OCI-LY3 (cell line): ENCODE measurements at regions not wholly inside any gene's neighbourhood (a gene's known extent, or its start where the extent isn't known, plus 50 kb on each side); places are given as distances from the start of the nearest gene placed in this dataset.

Experiments
- H2AFZ ChIP-seq: fragments of 200-600, 300-600 bp; shearing (Covaris generic); 2 replicates; pipeline ENCODE4 v1.6.0; 2014; ENCODE audit warnings: antibody characterized with exemption, low read depth, low read length
- H3K27ac ChIP-seq: fragments of 200-600, 300-600 bp; sonication (generic); 2 replicates; pipeline ENCODE4 v1.5.1; 2014; ENCODE audit warnings: mild to moderate bottlenecking, low read length, moderate library complexity, mixed read lengths
- H3K27me3 ChIP-seq: fragments of 200-600, 300-600 bp; sonication (generic); 2 replicates; pipeline ENCODE4 v1.6.1; 2014; ENCODE audit warnings: low read depth, low read length, mixed read lengths
- H3K36me3 ChIP-seq: fragments of 200-600, 300-600 bp; sonication (generic); replicated peaks from 2 replicates; pipeline ENCODE3; 2014; ENCODE audit warnings: low read depth, low read length, mixed read lengths
- H3K4me1 ChIP-seq: fragments of 300-600, 200-600 bp; sonication (generic); 2 replicates; pipeline ENCODE4 v1.6.1; 2014; ENCODE audit warnings: low read length, mixed read lengths
- H3K4me2 ChIP-seq: fragments of 200-600, 300-600 bp; sonication (generic); 2 replicates; pipeline ENCODE4 v1.6.1; 2014; ENCODE audit warnings: low read length, mixed read lengths
- H3K4me3 ChIP-seq: fragments of 300-600, 200-600 bp; sonication (generic); 2 replicates; pipeline ENCODE4 v1.5.1; 2014; ENCODE audit warnings: antibody characterized with exemption, mild to moderate bottlenecking, low read length, moderate library complexity
- H3K79me2 ChIP-seq: fragments of 300-600, 200-600 bp; shearing (Covaris generic); 2 replicates; pipeline ENCODE4 v1.6.1; 2014; ENCODE audit warnings: mild to moderate bottlenecking, low read length, mixed read lengths
- H3K9ac ChIP-seq: fragments of 300-600, 200-600 bp; shearing (Covaris generic); 2 replicates; pipeline ENCODE4 v1.6.0; 2014; ENCODE audit warnings: mild to moderate bottlenecking, low read length, moderate library complexity
- H3K9me3 ChIP-seq: fragments of 200-600, 300-600 bp; shearing (Covaris generic); 2 replicates; pipeline ENCODE4 v1.6.1; 2014; ENCODE audit warnings: low read length, mixed read lengths; ENCODE audit not compliant: insufficient read depth
- H4K20me1 ChIP-seq: fragments of 200-600, 300-600 bp; sonication (generic); 2 replicates; pipeline ENCODE4 v1.6.1; 2016; ENCODE audit warnings: low read length, mixed read lengths; ENCODE audit not compliant: insufficient read depth
- CTCF ChIP-seq: fragments of 200-600, 300-600 bp; sonication (generic); IDR thresholded peaks from 2 replicates; pipeline ENCODE4 v1.5.1; 2014; ENCODE audit warnings: antibody characterized with exemption, low read length, low read depth
- EZH2phosphoT487 ChIP-seq: fragments of 200-600 bp; shearing (Covaris generic); IDR thresholded peaks from 2 replicates; pipeline ENCODE4 v1.6.1; 2018; ENCODE audit warnings: antibody characterized with exemption, mixed run types, low read depth

- H3K36me3 ChIP-seq, result no peaks in the 10 kb centered on the region
- no peaks in the 10 kb centered on the region for H3K79me2 ChIP-seq
- no peak overlapping the region for H3K4me3 ChIP-seq
- no peaks in the 10 kb centered on the region for H3K4me1 ChIP-seq
- no peaks in the 10 kb centered on the region for H4K20me1 ChIP-seq
- H3K27me3 ChIP-seq, result peaks cover 12% of the 10 kb centered on the region; the same call in 1 of the 2 replicates
- H2AFZ ChIP-seq, result no peak overlapping the region
- no peaks in the 10 kb centered on the region for H3K9me3 ChIP-seq
- no peak for TF ChIP-seq CTCF
- no peak overlapping the region for H3K9ac ChIP-seq
- H3K27ac ChIP-seq, result no peak overlapping the region
- H3K4me2 ChIP-seq, result no peak overlapping the region
These were observed 276.3 kb upstream of the PARD3B start for GRCh38 chr2:204268971-204269370.

- no peak for TF ChIP-seq EZH2phosphoT487
- TF ChIP-seq CTCF, result no peak
- H3K4me3 ChIP-seq, result no peak overlapping the region
- H3K79me2 ChIP-seq, result no peaks in the 10 kb centered on the region
- no peak overlapping the region for H3K9ac ChIP-seq
- H4K20me1 ChIP-seq, result no peaks in the 10 kb centered on the region
- no peaks in the 10 kb centered on the region for H3K4me1 ChIP-seq
- H3K27ac ChIP-seq, result no peak overlapping the region
- no peak overlapping the region for H3K4me2 ChIP-seq
- H2AFZ ChIP-seq, result no peak overlapping the region
- no peaks in the 10 kb centered on the region for H3K36me3 ChIP-seq
- no peaks in the 10 kb centered on the region for H3K9me3 ChIP-seq
- peaks cover 7% of the 10 kb centered on the region; the same call in 1 of the 2 replicates for H3K27me3 ChIP-seq
These were observed 273.2 kb upstream of the PARD3B start for GRCh38 chr2:204272089-204272488.

DNA sequence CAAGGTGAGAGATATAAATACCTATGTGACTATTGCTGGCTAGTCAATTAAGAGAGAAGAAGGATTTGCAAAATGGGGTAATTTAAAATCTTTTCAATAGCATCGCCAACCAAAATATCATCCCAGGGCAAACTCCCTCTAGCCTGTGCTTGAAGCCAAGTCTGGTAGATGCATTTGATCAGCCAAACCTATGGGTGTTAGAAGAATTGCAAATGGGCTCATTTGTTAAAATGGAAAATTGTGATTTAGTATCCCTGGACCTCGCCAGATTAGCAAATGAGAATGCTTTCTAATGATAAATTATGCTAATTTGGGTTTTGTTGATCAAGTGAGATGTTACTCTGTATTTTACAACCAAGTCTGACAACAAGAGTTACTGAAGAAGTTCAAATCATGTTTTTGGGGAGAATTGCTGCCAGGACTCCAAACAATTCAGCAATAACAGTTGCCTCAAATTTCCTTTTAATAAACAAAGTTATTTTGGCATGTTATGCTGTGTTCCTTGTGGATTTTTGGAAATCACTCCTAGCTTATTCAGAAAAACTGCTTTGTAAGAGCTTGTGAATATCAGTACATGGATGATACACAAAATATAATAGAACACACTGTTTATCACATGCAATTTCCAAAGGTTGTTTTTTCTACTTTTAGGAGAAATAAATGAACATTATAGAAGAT is 272.5 kb upstream of the PARD3B start:
- Histone ChIP-seq H3K27ac (no peak overlapping the region), H3K36me3 (no peaks in the 10 kb centered on the region), H3K4me1 (no peaks in the 10 kb centered on the region), H4K20me1 (no peaks in the 10 kb centered on the region), H3K9me3 (no peaks in the 10 kb centered on the region), H2AFZ (no peak overlapping the region), H3K27me3 (peaks cover 7% of the 10 kb centered on the region; the same call in 1 of the 2 replicates), H3K9ac (no peak overlapping the region), H3K79me2 (no peaks in the 10 kb centered on the region), H3K4me2 (no peak overlapping the region), H3K4me3 (no peak overlapping the region)
- TF ChIP-seq CTCF (no peak), EZH2phosphoT487 (no peak)

DNA sequence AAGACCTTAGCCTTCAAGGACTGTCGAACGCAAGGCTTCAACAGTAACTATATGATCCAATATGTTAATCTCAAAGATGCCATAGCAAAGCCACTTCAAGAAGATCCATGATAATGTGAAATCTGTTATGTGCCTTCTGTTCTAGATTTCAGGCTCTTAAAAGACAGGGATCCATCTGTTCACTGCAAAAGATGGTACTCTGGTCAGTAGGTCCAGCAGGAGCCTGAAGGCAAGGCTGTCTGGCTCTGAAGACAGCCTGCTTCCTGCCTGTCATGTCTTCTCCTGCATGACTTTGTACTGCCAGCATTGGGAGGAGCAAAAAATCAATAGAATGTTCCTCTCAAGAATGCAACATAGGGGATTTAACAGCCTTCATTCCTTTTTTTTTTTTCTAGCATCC is 270.8 kb upstream of the PARD3B start:
- peaks cover 10% of the 10 kb centered on the region for H3K27me3 ChIP-seq
- no peak overlapping the region for H2AFZ ChIP-seq
- H3K9ac ChIP-seq, result no peak overlapping the region
- H3K79me2 ChIP-seq, result no peaks in the 10 kb centered on the region
- no peak overlapping the region for H3K27ac ChIP-seq
- TF ChIP-seq EZH2phosphoT487, result no peak
- no peak for TF ChIP-seq CTCF
- H3K4me1 ChIP-seq, result no peaks in the 10 kb centered on the region
- H4K20me1 ChIP-seq, result no peaks in the 10 kb centered on the region
- no peak overlapping the region for H3K4me3 ChIP-seq
- no peak overlapping the region for H3K4me2 ChIP-seq
- H3K36me3 ChIP-seq, result no peaks in the 10 kb centered on the region
- no peaks in the 10 kb centered on the region for H3K9me3 ChIP-seq
